C4-2B (cell line): ENCODE measurements at regions not wholly inside any gene's neighbourhood (a gene's known extent, or its start where the extent isn't known, plus 50 kb on each side); places are given as distances from the start of the nearest gene placed in this dataset.
"Not testable (repeated sequence)": the region's sequence is repeated elsewhere in the genome, so short reads cannot be mapped to it uniquely, and the experiment has no call there.

Experiments used
- ZFX ChIP-seq: fragments of 450-650 bp; IDR thresholded peaks from 2 replicates; pipeline ENCODE4 v1.6.1; 2017
- TF ChIP-seq, protein P1 (sequence below): fragments of 450-650 bp; conservative IDR thresholded peaks from 2 replicates; pipeline ENCODE4 v1.5.1; 2017; ENCODE audit warnings: mild to moderate bottlenecking

DNA sequence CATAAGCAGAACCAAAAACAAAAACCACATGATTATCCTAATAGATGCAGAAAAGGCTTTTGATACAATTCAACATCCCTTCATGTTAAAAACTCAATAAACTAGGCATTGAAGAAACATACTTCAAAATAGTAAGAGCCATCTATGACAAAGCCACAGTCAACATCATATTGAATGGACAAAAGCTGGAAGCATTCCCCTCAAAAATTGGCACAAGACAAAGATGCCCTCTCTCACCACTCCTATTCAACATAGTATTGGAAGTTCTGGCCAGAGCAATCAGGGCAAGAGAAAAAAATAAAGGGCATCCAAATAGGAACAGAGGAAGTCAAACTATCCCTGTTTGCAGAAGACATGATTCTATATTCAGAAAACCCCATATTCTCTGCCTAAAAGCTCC is 108.7 kb upstream of the PRR23C start:
- TF ChIP-seq, protein P1, sequence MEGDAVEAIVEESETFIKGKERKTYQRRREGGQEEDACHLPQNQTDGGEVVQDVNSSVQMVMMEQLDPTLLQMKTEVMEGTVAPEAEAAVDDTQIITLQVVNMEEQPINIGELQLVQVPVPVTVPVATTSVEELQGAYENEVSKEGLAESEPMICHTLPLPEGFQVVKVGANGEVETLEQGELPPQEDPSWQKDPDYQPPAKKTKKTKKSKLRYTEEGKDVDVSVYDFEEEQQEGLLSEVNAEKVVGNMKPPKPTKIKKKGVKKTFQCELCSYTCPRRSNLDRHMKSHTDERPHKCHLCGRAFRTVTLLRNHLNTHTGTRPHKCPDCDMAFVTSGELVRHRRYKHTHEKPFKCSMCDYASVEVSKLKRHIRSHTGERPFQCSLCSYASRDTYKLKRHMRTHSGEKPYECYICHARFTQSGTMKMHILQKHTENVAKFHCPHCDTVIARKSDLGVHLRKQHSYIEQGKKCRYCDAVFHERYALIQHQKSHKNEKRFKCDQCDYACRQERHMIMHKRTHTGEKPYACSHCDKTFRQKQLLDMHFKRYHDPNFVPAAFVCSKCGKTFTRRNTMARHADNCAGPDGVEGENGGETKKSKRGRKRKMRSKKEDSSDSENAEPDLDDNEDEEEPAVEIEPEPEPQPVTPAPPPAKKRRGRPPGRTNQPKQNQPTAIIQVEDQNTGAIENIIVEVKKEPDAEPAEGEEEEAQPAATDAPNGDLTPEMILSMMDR: not testable (repeated sequence)
- not testable (repeated sequence) for TF ChIP-seq ZFX
